KMS-11 (cell line): ENCODE measurements at regions not wholly inside any gene's neighbourhood (a gene's known extent, or its start where the extent isn't known, plus 50 kb on each side); places are given as distances from the start of the nearest gene placed in this dataset.
A peak's percentile ranks its signal among the peaks of the same experiment; 100 is the strongest.

Source experiments
- H2AFZ ChIP-seq: fragments of 200-600 bp; sonication (generic); 2 replicates; pipeline ENCODE4 v1.6.1; 2016; ENCODE audit warnings: antibody characterized with exemption, mixed run types, low read depth
- H3K27ac ChIP-seq: fragments of 200-600 bp; sonication (generic); 2 replicates; pipeline ENCODE4 v1.6.1; 2016; ENCODE audit warnings: mild to moderate bottlenecking, mixed run types
- H3K27me3 ChIP-seq: fragments of 200-600 bp; sonication (generic); 2 replicates; pipeline ENCODE4 v1.6.1; 2017; ENCODE audit warnings: mild to moderate bottlenecking, low read depth, mixed run types, moderate library complexity; ENCODE audit not compliant: insufficient read depth
- H3K36me3 ChIP-seq: fragments of 200-600 bp; sonication (generic); 2 replicates; pipeline ENCODE4 v1.6.1; 2017; ENCODE audit warnings: mild to moderate bottlenecking, mixed run types; ENCODE audit not compliant: insufficient read depth
- H3K4me1 ChIP-seq: fragments of 200-600 bp; sonication (generic); 2 replicates; pipeline ENCODE4 v1.6.1; 2016; ENCODE audit warnings: mild to moderate bottlenecking, low read depth, mixed run types; ENCODE audit not compliant: poor library complexity, severe bottlenecking
- H3K4me2 ChIP-seq: fragments of 200-600 bp; sonication (generic); 2 replicates; pipeline ENCODE4 v1.7.0; 2016; ENCODE audit warnings: mild to moderate bottlenecking, mixed run types
- H3K4me3 ChIP-seq: fragments of 200-600 bp; sonication (generic); IDR thresholded peaks from 2 replicates; pipeline ENCODE4 v1.6.1; 2017; ENCODE audit warnings: low read depth, low read length, mixed read lengths; ENCODE audit not compliant: insufficient read depth
- H3K79me2 ChIP-seq: fragments of 200-600 bp; sonication (generic); 2 replicates; pipeline ENCODE4 v1.6.1; 2016; ENCODE audit warnings: low read depth, mixed run types; ENCODE audit not compliant: insufficient read depth
- H3K9ac ChIP-seq: fragments of 200-600 bp; sonication (generic); 2 replicates; pipeline ENCODE4 v1.6.1; 2016; ENCODE audit warnings: mild to moderate bottlenecking, mixed run types
- H4K20me1 ChIP-seq: fragments of 200-600 bp; sonication (generic); 2 replicates; pipeline ENCODE4 v1.6.1; 2016; ENCODE audit warnings: mild to moderate bottlenecking, mixed run types; ENCODE audit not compliant: insufficient read depth
- TF ChIP-seq, protein P1 (sequence below): fragments of 200-600 bp; sonication (generic); conservative IDR thresholded peaks from 2 replicates; pipeline ENCODE4 v1.6.1; 2017; ENCODE audit warnings: low read depth, mild to moderate bottlenecking, antibody characterized with exemption, low read length, moderate library complexity, mixed read lengths

DNA sequence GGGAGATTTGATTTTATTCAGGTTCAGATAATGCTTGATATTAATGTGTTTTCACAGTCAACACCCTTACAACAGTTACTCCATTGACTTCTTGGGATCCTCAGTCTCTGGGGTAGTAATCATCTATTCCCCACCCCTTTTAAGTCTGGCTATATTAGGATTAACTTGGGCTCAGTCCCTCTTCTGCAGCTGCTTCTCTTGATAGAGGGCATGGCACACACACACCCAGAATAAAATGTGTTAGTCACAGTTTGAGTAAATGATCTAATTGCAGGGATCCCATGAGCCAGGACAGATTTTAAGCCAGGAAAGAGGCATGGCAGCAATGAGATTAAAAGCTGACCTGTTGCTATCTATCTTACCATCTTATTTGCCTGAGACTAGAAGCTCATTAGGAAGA, 53.7 kb upstream of the VLDLR start:
- no peaks in the 10 kb centered on the region for H3K27me3 ChIP-seq
- no peak overlapping the region for H3K9ac ChIP-seq
- no peak overlapping the region for H3K27ac ChIP-seq
- H3K4me2 ChIP-seq, result no peak overlapping the region
- H2AFZ ChIP-seq, result no peak overlapping the region
- TF ChIP-seq, protein P1, sequence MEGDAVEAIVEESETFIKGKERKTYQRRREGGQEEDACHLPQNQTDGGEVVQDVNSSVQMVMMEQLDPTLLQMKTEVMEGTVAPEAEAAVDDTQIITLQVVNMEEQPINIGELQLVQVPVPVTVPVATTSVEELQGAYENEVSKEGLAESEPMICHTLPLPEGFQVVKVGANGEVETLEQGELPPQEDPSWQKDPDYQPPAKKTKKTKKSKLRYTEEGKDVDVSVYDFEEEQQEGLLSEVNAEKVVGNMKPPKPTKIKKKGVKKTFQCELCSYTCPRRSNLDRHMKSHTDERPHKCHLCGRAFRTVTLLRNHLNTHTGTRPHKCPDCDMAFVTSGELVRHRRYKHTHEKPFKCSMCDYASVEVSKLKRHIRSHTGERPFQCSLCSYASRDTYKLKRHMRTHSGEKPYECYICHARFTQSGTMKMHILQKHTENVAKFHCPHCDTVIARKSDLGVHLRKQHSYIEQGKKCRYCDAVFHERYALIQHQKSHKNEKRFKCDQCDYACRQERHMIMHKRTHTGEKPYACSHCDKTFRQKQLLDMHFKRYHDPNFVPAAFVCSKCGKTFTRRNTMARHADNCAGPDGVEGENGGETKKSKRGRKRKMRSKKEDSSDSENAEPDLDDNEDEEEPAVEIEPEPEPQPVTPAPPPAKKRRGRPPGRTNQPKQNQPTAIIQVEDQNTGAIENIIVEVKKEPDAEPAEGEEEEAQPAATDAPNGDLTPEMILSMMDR, result no peak
- no peaks in the 10 kb centered on the region for H3K36me3 ChIP-seq
- no peak overlapping the region for H3K4me3 ChIP-seq
- H4K20me1 ChIP-seq, result no peaks in the 10 kb centered on the region
- peaks cover 24% of the 10 kb centered on the region for H3K4me1 ChIP-seq
- no peaks in the 10 kb centered on the region for H3K79me2 ChIP-seq

DNA sequence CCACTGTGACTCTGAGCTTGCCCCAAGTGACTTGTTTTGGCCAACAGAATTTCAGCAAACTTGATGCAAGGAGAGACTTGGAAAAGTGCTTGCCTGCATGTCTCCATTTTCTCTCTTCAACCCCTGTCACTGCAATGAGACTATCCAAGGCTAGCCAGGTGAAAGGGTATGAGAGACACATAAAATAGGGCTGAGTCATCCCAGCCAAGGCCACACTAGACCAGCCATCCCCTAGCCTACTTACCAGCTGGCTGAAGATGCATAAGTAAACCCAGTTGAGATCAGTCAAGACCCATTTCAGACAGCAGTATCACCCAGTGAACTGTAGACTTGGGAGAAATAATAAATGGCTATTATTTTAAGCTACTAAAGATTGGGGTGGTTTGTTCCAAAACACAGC, 52.9 kb upstream of the VLDLR start:
- Histone ChIP-seq H3K36me3 (no peaks in the 10 kb centered on the region), H3K27ac (no peak overlapping the region), H3K79me2 (no peaks in the 10 kb centered on the region), H3K4me2 (no peak overlapping the region), H3K4me3 (no peak overlapping the region), H3K4me1 (peaks cover 24% of the 10 kb centered on the region), H3K27me3 (no peaks in the 10 kb centered on the region), H3K9ac (no peak overlapping the region), H4K20me1 (no peaks in the 10 kb centered on the region), H2AFZ (no peak overlapping the region)
- TF ChIP-seq, protein P1, result no peak

DNA sequence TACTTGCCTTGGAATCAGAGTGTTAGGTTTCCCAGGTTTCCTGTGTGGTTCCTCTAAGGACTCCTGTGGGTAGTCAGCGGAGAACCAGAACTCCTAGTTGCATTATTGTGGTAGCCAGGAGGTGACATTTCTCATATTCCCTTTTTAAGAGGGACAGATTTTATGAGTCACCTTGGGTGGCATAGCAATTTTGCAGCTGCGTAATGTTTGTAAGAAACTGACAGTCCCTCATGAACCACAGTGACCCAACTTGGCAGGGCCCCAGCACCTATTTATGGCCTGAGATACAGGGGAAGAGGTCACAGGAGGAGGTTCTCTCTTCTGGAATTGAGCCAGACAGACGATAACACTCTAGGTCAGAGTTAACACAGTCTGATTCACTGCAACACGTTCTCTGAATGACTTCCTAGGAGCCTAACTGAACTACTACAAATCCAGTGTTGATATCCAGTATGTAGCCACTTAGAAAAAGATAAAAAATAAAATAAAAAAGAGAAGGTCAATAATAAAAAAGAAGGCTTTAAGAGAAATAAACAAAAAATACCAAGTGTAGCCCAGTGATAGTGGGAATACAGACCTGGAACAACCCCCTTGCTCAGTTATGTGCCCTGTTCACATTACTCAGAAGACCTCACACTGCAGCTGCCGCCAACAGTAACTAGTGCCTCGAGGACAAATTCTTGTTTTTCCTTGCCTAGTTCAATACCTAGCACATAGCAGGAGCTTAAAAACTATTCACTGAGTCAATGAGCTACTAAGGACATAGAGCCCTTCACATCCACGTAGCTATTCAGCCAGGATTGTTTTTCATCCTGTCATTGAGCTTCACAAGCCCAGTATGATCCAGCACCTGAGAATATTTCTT, 50.7 kb upstream of the VLDLR start:
- H4K20me1 ChIP-seq, result no peaks in the 10 kb centered on the region
- H3K4me1 ChIP-seq, result peaks cover 24% of the 10 kb centered on the region
- H3K4me3 ChIP-seq, result no peak overlapping the region
- no peaks in the 10 kb centered on the region for H3K79me2 ChIP-seq
- no peaks in the 10 kb centered on the region for H3K36me3 ChIP-seq
- no peak overlapping the region; the same call in 1 of the 2 replicates for H3K27ac ChIP-seq
- peak overlapping the region; percentile 50; the same call in 1 of the 2 replicates for H3K4me2 ChIP-seq
- no peak overlapping the region for H3K9ac ChIP-seq
- TF ChIP-seq, protein P1, result no peak
- H2AFZ ChIP-seq, result no peak overlapping the region
- H3K27me3 ChIP-seq, result no peaks in the 10 kb centered on the region
